ENCODE measurements at regions not wholly inside any gene's neighbourhood (a gene's known extent, or its start where the extent isn't known, plus 50 kb on each side); places are given as distances from the start of the nearest gene placed in this dataset.
"Not testable (repeated sequence)": the region's sequence is repeated elsewhere in the genome, so short reads cannot be mapped to it uniquely, and the experiment has no call there.

DNA sequence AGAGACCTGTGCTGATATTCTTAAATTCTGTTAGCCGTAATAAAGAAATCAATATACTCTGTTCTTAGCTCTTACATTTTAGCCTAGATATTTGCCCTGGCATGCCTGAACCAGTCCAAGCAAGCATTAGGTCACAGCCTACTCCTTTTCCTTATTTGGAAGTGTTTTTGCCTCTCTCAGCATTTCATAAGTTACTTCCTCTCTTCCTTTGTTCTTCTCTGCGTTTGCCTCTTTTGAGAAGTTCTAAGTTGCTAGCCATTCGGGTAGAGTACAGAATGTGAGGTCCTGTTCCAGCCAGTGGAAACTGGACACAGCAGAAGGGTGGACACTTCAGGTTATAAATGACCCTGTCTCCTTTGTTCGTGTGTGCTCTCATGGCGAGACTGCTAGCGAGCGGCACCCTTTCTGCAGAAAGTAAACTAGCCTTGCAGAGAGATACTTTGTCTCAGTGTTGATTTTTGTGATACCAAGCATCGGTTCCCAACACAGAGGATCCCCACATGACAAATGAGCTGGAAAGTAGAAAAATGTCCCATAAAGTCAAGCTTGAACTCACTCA lies 75.0 kb upstream of the FAM153A start:
- not testable (repeated sequence) for DNase-seq

DNA sequence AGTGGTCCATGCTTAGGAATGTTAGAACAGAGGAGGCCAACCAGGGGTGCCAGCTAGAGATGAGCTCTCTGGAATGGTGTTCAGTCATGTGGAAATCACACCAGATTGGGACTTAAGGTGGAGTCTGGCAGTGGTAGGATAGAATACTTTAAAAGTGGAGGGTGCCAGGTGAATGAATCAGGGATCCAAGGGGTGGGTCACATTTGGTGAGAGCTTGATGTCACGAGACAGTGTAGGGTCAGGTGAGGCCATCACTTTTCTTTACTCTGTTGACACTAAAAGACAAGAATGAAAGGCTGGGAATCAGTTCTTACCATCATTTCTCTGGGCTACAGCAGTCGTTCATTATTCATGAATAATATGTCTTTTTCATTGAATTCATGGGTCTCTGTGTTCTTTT lies 73.8 kb upstream of the FAM153A start:
- not testable (repeated sequence) for DNase-seq

DNA sequence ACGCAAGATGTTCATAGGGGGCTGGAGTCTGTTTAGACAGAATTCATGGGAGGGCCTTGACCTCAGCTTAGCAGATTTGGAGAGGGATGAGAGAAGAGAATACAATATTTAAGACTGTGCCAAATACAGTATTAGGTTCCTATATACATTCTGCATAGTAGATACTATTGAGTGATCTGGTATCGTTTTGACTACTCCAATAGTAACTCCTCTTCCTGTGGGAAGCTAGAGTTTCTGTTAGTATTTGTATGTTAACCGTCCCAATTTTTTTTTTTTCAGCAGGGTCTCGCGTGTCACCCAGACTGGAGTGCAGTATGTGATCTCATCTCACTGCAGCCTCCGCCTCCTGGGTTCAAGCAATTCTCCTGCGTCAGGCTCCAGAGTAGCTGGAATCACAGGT lies 65.2 kb upstream of the FAM153A start:
- not testable (repeated sequence) for DNase-seq

DNA sequence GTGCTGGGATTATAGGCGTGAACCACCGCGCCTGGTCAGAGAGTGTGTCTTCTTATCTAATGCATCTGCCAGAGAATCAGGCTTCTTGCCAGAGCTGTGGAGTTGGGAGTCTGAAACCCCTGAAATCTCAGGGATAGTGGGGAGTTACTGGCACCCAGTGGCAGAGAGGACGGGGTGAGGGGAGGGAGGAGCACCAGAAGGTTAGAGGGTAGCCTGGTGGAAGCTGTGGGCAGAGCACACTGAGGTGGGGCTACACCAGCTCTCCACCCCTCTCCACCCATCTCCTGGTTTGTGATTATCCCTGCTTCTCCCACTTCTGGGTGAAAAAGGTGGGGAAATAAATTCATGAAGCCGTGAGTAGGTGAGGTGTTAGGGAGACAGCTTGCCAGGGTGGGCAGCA lies 63.9 kb upstream of the FAM153A start:
- not testable (repeated sequence) for DNase-seq

DNA sequence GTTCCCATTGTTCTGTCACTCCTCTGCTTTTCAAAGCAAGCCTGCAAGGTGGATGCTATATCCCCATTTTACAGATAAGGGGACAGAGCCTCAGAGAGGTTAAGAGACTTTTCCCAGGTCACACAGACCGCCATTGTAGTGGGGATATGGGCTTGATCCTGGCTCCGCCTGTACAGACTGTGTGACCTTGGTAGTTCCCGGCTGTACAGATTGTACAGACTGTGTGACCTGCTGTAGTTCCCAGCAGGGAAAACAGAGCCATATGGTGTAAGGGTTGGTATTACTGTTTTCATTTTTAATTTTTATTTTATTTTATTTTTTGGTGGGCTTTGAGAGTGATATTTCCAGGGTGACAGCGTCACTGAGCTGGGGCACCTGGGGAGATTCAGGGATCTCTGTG lies 63.2 kb upstream of the FAM153A start:
- DNase-seq, result not testable (repeated sequence)

DNA sequence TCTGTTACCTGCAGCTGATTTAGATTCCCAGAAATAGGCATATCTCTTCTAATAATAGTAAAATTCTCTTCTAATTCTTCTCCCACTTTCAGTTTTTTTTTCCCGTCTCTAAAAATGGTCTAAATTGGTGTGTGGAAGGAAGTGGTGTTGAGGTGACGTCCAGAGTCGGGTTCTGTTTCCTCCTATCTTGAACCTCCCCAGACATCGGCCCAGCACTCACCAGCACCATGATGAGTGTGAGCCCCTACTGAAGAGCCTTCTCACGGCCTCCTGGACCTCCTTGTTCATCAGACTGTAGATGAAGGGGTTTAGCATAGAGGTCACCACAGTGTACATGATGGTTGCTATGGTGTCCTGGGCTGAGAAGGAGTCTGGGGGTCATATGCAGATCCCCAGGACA lies 53.5 kb upstream of the FAM153A start:
- not testable (repeated sequence) for DNase-seq
